T47D (cell line): ENCODE measurements at regions not wholly inside any gene's neighbourhood (a gene's known extent, or its start where the extent isn't known, plus 50 kb on each side); places are given as distances from the start of the nearest gene placed in this dataset.

ENCODE experiments used
- DNase-seq, 2 experiments: peaks; one replicate each; pipeline versions ENCODE4 v3.0.0 to v3.0.0-alpha.2; 2011 to 2012; ENCODE audit warnings: low read depth in 1 of 2, low spot score in 1 of 2
- JUND ChIP-seq: IDR thresholded peaks from 2 replicates; pipeline ENCODE4 v1.6.1; 2012; ENCODE audit warnings: low read depth
- in situ Hi-C: cut with HindIII; loops from 2 replicates; pipeline ENCODE4 v1.10.0; 2016; ENCODE audit warnings: low sequenced_read_pairs, low pct_unique_long_range_greater_than_20kb

GRCh38 chr13:64289702-64290101 lies 2874.1 kb upstream of the PCDH20 start:
- in situ Hi-C loops: no loop called here
- no peak for TF ChIP-seq JUND
- DNase-seq: no peak

GRCh38 chr13:64283926-64284325 lies 2868.3 kb upstream of the PCDH20 start:
- in situ Hi-C loops: no loop called here
- no peak for DNase-seq
- no peak for TF ChIP-seq JUND

GRCh38 chr13:64278493-64278892 lies 2862.8 kb upstream of the PCDH20 start:
- no peak for TF ChIP-seq JUND
- in situ Hi-C loops: no loop called here
- DNase-seq: no peak

- TF ChIP-seq JUND: no peak
- no peak for DNase-seq
- in situ Hi-C loops: no loop called here
Observed at GRCh38 chr13:64277097-64277496, 2861.4 kb upstream of the PCDH20 start.

- DNase-seq: no peak
- in situ Hi-C loops: no loop called here
- no peak for TF ChIP-seq JUND
Observed at GRCh38 chr13:64276232-64276631, 2860.6 kb upstream of the PCDH20 start.

- no peak for TF ChIP-seq JUND
- in situ Hi-C loops: no loop called here
- no peak for DNase-seq
Observed at GRCh38 chr13:64274481-64275217, 2859.0 kb upstream of the PCDH20 start.

GRCh38 chr13:64273780-64274179 lies 2858.1 kb upstream of the PCDH20 start:
- TF ChIP-seq JUND: no peak
- DNase-seq: no peak
- in situ Hi-C loops: no loop called here

- no peak for DNase-seq
- TF ChIP-seq JUND: no peak
- in situ Hi-C loops: no loop called here
Observed at GRCh38 chr13:64272681-64273080, 2857.0 kb upstream of the PCDH20 start.

GRCh38 chr13:64266024-64266423 lies 2850.4 kb upstream of the PCDH20 start:
- TF ChIP-seq JUND: no peak
- DNase-seq: no peak
- in situ Hi-C loops: no loop called here

GRCh38 chr13:64263285-64263684 lies 2847.6 kb upstream of the PCDH20 start:
- no peak for DNase-seq
- TF ChIP-seq JUND: no peak
- in situ Hi-C loops: no loop called here

GRCh38 chr13:64256751-64257150 lies 2841.1 kb upstream of the PCDH20 start:
- in situ Hi-C loops: no loop called here
- no peak for TF ChIP-seq JUND
- DNase-seq: no peak

GRCh38 chr13:64255988-64256387 lies 2840.3 kb upstream of the PCDH20 start:
- TF ChIP-seq JUND: no peak
- in situ Hi-C loops: no loop called here

GRCh38 chr13:64248371-64249065 lies 2832.9 kb upstream of the PCDH20 start:
- TF ChIP-seq JUND: no peak
- DNase-seq: no peak
- in situ Hi-C loops: no loop called here

More at GRCh38 chr13:64255988-64256387, 2840.3 kb upstream of the PCDH20 start:
- DNase-seq: no peak
